Neuron (in vitro differentiated cells): ENCODE measurements at regions not wholly inside any gene's neighbourhood (a gene's known extent, or its start where the extent isn't known, plus 50 kb on each side); places are given as distances from the start of the nearest gene placed in this dataset.

Experiments used
- H2AFZ ChIP-seq: one replicate; pipeline ENCODE4 v1.6.1; 2013; ENCODE audit warnings: low read depth, mild to moderate bottlenecking, inconsistent platforms, low read length, moderate library complexity
- H3K27me3 ChIP-seq: one replicate; pipeline ENCODE4 v1.6.1; 2013; ENCODE audit warnings: low read length; ENCODE audit not compliant: insufficient read depth
- H3K36me3 ChIP-seq: one replicate; pipeline ENCODE4 v1.6.1; 2013; ENCODE audit warnings: low read length; ENCODE audit not compliant: insufficient read depth
- H3K4me1 ChIP-seq: one replicate; pipeline ENCODE4 v1.6.1; 2013; ENCODE audit warnings: low read length; ENCODE audit not compliant: insufficient read depth
- H3K4me3 ChIP-seq: 2 replicates; pipeline ENCODE4 v1.5.1; 2013; ENCODE audit warnings: mild to moderate bottlenecking, low read length, moderate library complexity
- H3K9me3 ChIP-seq: one replicate; pipeline ENCODE4 v1.6.1; 2013; ENCODE audit warnings: low read length

DNA sequence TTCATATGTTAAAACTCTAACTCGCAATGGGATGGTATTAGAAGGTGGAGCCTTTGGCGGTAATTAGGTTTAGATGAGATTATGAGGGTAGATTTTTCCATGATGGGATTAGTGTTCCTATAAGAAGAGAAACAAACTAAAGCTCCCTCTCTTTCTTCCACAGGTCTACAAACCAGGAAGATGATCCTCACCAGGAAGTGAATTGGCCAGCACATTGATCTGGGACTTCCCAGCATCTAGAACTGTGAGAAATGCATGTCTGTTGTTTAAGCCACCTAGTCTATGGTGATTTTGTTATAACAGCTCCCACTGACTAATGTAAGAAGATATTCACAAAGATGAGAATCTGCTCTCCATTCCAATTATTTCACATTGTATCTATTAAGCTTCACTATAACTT lies 2266.9 kb downstream of the PCDH7 start:
- no peak overlapping the region for H2AFZ ChIP-seq
- H3K9me3 ChIP-seq, result no peaks in the 10 kb centered on the region
- no peak overlapping the region for H3K4me3 ChIP-seq
- no peaks in the 10 kb centered on the region for H3K36me3 ChIP-seq
- no peaks in the 10 kb centered on the region for H3K27me3 ChIP-seq
- H3K4me1 ChIP-seq, result no peaks in the 10 kb centered on the region

DNA sequence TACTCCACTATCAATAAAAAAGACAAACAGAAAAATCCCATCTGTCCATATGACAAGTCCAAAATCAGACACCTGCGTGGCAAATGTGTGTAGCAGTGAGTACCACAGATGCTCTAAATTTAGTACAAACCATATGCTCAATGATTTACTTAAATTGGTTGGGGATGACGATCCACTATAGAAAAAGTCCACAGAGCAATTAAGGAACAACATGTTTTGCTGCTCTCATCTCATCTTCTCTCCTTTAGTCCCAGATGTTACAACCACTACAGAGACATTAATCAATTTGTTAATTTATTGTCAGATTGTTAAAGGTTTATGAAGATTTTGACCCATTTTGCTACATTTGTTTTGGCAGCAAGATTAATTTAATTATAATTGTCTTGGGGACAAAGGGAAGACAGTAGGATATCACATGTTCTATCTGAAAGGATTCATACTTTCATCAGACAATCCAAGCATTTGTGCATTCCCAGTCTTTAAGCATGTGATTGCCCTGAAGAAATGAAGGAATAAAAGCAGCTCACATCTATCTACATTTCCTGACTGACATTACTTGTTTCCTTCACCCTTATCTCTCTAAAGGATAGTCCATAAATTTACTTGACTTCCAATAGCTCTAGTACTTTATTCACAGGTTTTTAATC lies 2268.1 kb downstream of the PCDH7 start:
- Histone ChIP-seq H3K27me3 (no peaks in the 10 kb centered on the region), H3K4me3 (no peak overlapping the region), H2AFZ (no peak overlapping the region)

DNA sequence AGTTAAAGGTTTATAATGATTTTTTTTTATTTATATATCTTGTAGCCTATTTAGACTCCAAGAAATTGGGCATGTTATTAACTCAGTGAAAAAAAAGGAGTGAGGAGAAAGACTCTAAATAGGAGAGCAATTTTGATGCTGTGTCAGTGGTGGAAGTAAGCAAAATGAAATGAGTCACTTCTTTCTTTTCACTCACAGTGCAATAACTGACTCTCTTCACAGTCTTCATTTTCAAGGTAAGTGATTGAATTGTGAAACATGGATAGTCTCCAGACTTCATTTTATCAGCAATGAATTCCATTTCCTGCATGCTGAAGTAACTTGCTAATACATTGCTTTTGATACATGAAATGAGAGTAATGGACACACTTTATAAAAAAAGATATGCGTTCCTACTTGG lies 2271.5 kb downstream of the PCDH7 start:
- H2AFZ ChIP-seq, result no peak overlapping the region
- no peaks in the 10 kb centered on the region for H3K27me3 ChIP-seq
- H3K4me1 ChIP-seq, result no peaks in the 10 kb centered on the region
- H3K9me3 ChIP-seq, result no peaks in the 10 kb centered on the region
- no peak overlapping the region for H3K4me3 ChIP-seq
- H3K36me3 ChIP-seq, result no peaks in the 10 kb centered on the region

More for the DNA sequence above, 2268.1 kb downstream of the PCDH7 start:
- Histone ChIP-seq H3K36me3 (no peaks in the 10 kb centered on the region), H3K9me3 (no peaks in the 10 kb centered on the region), H3K4me1 (no peaks in the 10 kb centered on the region)

GRCh38 chr4:32994981-32995881 lies 2275.1 kb downstream of the PCDH7 start:
- no peaks in the 10 kb centered on the region for H3K27me3 ChIP-seq
- no peak overlapping the region for H2AFZ ChIP-seq
- H3K36me3 ChIP-seq, result no peaks in the 10 kb centered on the region
- H3K4me3 ChIP-seq, result no peak overlapping the region
- H3K4me1 ChIP-seq, result no peaks in the 10 kb centered on the region
- H3K9me3 ChIP-seq, result no peaks in the 10 kb centered on the region

DNA sequence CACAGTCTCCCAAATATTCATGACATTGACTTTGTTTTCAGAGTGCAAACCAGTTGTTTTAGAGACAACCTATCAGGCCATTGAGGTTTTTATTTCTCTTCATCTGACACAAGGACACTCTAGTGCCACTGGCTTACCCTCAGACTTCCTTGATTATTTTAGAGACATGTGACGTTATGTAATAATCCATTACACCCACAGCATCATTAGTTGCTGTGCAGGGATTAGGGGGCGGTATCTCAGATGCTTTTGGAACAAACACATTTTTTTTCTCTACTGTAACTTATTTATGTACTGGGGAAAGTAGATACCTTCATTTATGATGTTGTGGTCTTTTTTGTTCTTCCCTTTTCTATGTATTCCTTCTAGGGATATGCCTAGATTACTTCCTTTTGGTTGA lies 2293.1 kb downstream of the PCDH7 start:
- no peak overlapping the region for H2AFZ ChIP-seq
- H3K4me1 ChIP-seq, result no peaks in the 10 kb centered on the region
- H3K27me3 ChIP-seq, result no peaks in the 10 kb centered on the region
- H3K9me3 ChIP-seq, result no peaks in the 10 kb centered on the region
- H3K4me3 ChIP-seq, result no peak overlapping the region
- H3K36me3 ChIP-seq, result no peaks in the 10 kb centered on the region

DNA sequence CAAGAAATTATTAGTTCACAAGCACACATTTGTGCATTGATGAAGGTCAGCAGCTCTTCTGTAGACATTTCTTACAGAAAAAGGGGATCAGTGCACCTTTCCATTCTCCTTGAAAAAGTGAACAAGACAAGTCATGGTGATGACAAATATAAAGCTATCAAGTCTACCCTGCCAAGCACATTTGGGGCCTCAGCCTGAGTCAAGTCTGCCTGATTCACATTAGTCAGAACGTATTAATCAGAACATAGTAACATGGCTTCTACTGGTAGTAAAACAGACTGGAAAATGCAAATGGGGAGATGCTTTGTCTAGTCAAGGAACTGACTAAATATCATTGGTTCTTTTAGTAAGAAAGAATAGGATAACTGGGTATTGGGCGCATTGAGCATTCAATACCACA lies 2305.1 kb downstream of the PCDH7 start:
- Histone ChIP-seq H3K27me3 (no peaks in the 10 kb centered on the region), H3K4me3 (no peak overlapping the region)

GRCh38 chr4:33029976-33030375 lies 2309.8 kb downstream of the PCDH7 start:
- H3K4me3 ChIP-seq, result no peak overlapping the region
- H2AFZ ChIP-seq, result no peak overlapping the region
- no peaks in the 10 kb centered on the region for H3K27me3 ChIP-seq
- H3K36me3 ChIP-seq, result no peaks in the 10 kb centered on the region
- no peaks in the 10 kb centered on the region for H3K4me1 ChIP-seq
- no peaks in the 10 kb centered on the region for H3K9me3 ChIP-seq

More for the DNA sequence above, 2305.1 kb downstream of the PCDH7 start:
- Histone ChIP-seq H2AFZ (no peak overlapping the region), H3K36me3 (no peaks in the 10 kb centered on the region), H3K4me1 (no peaks in the 10 kb centered on the region), H3K9me3 (no peaks in the 10 kb centered on the region)

DNA sequence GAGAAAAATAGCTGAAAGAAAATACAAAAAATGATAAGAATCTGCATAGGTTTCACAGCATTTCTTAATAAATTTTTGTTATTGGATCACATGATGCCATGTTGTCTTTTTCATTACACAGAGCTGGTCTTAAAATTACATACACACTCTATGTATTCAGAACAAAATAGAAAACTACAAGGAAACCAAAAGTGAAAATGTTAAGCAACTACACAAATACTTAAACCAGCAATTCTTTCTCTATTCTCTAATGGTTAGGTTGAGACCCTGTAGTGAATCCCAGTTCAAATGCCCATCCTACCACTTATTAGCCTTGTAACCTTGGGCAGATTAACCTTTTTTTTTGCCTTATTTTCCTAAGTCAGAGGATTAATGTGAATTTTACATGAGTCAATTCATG lies 2311.2 kb downstream of the PCDH7 start:
- Histone ChIP-seq H3K27me3 (no peaks in the 10 kb centered on the region), H3K9me3 (no peaks in the 10 kb centered on the region), H3K4me3 (no peak overlapping the region), H2AFZ (no peak overlapping the region), H3K4me1 (no peaks in the 10 kb centered on the region), H3K36me3 (no peaks in the 10 kb centered on the region)

DNA sequence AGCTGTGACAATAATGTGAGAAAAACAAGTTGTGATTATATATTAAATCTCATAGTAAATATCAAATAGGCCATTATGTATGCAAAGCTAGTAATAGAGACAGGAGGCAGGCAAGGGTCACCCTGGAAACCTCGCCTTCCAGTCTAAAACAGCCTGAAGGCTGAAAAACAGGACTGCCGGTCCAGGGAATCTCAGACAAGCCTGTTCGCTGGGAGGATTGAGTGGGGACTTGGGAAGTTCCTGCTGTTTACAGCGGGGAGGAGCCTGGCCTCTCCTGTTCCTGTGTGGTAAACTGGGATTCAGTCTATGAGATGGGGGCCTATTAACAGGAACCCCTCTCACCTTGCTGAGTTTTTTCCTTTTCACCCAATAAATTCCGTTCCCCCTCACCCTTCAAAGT lies 2317.3 kb downstream of the PCDH7 start:
- Histone ChIP-seq H2AFZ (no peak overlapping the region), H3K4me1 (peaks cover 6% of the 10 kb centered on the region), H3K9me3 (no peaks in the 10 kb centered on the region), H3K4me3 (no peak overlapping the region), H3K27me3 (no peaks in the 10 kb centered on the region), H3K36me3 (no peaks in the 10 kb centered on the region)

DNA sequence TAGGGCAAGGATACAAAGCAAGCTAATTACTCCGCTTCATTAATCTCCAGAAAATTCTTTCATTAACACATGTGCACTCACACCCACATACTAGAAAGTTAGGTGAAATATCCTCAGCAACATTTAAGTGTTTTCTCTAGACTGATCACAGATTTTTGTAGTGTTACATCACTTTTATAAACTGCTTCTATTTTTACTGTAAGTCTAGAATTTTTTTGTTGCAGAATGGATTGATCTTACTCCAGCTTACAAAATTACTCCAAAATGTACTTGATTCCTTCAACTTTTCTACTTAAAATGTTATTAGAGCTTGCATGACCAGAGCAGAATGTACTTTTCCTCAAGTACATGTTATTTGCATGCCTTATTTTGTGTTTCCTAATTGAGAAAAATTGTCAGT lies 2325.2 kb downstream of the PCDH7 start:
- Histone ChIP-seq H3K4me1 (no peaks in the 10 kb centered on the region), H3K27me3 (no peaks in the 10 kb centered on the region), H3K36me3 (no peaks in the 10 kb centered on the region), H2AFZ (no peak overlapping the region), H3K4me3 (no peak overlapping the region), H3K9me3 (no peaks in the 10 kb centered on the region)

DNA sequence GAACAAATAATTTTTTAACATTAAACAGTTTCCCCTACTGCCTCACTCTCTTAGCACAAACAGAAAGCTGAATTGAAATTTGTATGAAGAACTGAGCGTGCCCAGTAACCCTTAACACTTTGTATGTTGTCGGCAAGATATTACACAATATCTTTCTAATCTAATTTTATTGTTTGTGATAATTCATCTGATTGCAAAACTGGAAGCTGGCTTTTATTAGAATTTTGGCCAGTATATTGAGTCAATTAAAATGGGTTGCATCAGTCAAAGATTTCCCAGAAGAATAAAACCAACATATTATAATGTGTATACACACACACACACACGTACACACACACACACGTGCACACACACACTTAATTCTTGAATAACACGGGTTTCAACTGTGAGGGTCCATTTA lies 2332.1 kb downstream of the PCDH7 start:
- Histone ChIP-seq H3K9me3 (no peaks in the 10 kb centered on the region), H3K36me3 (no peaks in the 10 kb centered on the region), H3K4me1 (no peaks in the 10 kb centered on the region), H3K4me3 (no peak overlapping the region), H2AFZ (no peak overlapping the region), H3K27me3 (no peaks in the 10 kb centered on the region)

DNA sequence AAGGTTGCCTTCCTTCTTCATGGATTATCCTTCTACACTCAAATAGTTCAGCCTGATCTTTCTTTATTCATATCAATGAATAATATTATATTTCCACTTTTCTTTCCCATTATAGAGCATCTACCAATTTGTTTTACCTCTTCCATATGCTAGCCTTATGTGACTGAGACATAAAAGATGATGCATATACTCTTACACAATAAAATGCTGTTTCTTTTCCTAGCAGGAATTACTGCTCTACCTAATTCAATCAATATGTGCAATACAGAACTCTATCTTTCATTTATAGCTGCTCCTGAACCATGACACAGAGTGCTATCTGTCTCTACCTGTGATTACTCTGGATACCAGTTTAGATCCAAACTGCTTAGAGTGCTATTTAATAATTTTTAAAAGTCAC lies 2334.0 kb downstream of the PCDH7 start:
- Histone ChIP-seq H3K27me3 (no peaks in the 10 kb centered on the region), H3K36me3 (no peaks in the 10 kb centered on the region), H3K4me3 (no peak overlapping the region), H3K9me3 (no peaks in the 10 kb centered on the region), H3K4me1 (no peaks in the 10 kb centered on the region), H2AFZ (no peak overlapping the region)

- Histone ChIP-seq H3K4me1 (no peaks in the 10 kb centered on the region), H3K36me3 (no peaks in the 10 kb centered on the region), H2AFZ (no peak overlapping the region), H3K27me3 (no peaks in the 10 kb centered on the region), H3K9me3 (no peaks in the 10 kb centered on the region), H3K4me3 (no peak overlapping the region)
Measured at GRCh38 chr4:33054656-33055196, 2334.6 kb downstream of the PCDH7 start.
